ENCODE measurements at regions not wholly inside any gene's neighbourhood (a gene's known extent, or its start where the extent isn't known, plus 50 kb on each side); places are given as distances from the start of the nearest gene placed in this dataset.

DNA sequence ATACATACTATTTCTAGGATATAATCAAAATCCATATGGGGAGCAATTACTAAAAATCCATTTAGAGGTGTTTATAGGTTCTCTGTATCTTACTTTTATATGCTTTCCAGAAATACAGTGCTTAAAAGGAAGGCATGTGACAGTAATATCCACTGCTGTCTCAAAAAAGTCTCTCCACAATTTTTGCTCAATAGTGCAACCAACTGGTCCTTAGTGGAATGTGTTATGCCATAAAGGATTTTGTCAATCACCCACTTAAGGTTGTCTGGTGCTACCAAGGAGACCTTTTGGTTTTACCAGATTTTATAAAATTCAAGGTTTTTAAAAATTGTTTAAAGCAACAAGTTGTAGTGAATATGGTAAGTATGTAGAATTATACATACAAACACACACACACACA is 328.5 kb upstream of the DSEL start:
- H3K4me3 ChIP-seq (ENCODE audit: low read length) = no peak overlapping the region
- no peak for DNase-seq (ENCODE audit: low read depth)
- TF ChIP-seq, protein P1, sequence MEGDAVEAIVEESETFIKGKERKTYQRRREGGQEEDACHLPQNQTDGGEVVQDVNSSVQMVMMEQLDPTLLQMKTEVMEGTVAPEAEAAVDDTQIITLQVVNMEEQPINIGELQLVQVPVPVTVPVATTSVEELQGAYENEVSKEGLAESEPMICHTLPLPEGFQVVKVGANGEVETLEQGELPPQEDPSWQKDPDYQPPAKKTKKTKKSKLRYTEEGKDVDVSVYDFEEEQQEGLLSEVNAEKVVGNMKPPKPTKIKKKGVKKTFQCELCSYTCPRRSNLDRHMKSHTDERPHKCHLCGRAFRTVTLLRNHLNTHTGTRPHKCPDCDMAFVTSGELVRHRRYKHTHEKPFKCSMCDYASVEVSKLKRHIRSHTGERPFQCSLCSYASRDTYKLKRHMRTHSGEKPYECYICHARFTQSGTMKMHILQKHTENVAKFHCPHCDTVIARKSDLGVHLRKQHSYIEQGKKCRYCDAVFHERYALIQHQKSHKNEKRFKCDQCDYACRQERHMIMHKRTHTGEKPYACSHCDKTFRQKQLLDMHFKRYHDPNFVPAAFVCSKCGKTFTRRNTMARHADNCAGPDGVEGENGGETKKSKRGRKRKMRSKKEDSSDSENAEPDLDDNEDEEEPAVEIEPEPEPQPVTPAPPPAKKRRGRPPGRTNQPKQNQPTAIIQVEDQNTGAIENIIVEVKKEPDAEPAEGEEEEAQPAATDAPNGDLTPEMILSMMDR (conservative IDR thresholded peaks at IDR 0.05; ENCODE audit: low read depth, low read length) = no peak

DNA sequence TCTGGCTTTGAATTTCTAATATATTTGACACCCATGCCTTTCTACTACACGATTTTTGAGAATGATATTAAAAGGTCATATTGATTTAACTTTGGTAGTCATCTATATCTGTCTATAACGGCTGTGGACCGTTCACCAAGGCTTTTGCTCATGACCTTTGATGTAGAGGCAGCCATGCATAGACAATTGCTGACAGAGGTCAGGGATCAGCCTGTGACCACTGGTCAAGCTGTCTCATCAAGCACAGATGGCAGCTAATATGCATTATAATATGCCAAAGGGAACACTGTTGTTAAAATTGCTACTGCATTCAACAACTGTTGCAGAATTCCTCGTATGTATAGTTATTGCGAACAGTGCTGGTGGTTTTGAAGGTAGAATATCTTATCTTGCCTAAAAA is 323.9 kb upstream of the DSEL start:
- DNase-seq (ENCODE audit: low read depth) = no peak
- no peak overlapping the region for H3K4me3 ChIP-seq (ENCODE audit: low read length)
- TF ChIP-seq, protein P1 (conservative IDR thresholded peaks at IDR 0.05; ENCODE audit: low read depth, low read length) = no peak

DNA sequence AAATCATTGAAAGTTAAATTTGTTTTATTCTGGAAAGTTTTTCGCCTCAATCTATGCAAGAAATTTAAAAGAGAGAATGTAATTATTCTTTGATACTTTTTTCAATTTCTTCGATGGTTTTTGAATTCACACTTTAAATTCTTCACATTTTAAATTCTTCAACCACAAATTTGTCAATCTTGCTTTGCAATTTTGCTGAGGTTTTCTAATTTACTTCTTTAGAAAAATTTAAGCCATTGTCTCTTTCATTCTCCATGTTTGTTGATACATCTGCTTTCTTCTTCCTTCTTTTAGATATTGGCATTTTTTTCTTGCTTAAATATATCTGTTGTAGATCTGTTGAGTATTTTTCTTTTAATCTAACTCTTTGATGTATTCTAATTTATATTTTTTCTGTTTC is 301.9 kb upstream of the DSEL start:
- no peak for DNase-seq (ENCODE audit: low read depth)
- TF ChIP-seq, protein P1 (conservative IDR thresholded peaks at IDR 0.05; ENCODE audit: low read depth, low read length) = no peak
- H3K4me3 ChIP-seq (ENCODE audit: low read length) = no peak overlapping the region

DNA sequence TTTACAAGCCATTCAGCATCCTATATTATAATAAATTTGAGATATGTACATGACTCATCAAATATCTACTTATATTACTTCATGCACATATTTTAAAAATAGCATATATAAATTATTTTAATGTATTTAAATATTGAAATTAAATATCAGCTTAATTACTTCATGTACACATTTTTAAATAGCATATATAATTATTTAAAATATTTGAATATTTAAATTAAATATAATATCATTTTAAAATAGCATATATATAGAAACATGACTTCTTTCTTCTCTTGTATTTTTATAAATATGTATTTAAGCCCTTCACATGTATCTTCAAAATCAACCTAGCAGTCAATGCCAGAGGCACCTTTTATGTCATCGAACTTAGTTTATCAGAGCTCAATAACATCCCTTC is 298.8 kb upstream of the DSEL start:
- no peak for DNase-seq (ENCODE audit: low read depth)
- TF ChIP-seq, protein P1 (conservative IDR thresholded peaks at IDR 0.05; ENCODE audit: low read depth, low read length) = no peak
- H3K4me3 ChIP-seq (ENCODE audit: low read length) = no peak overlapping the region

DNA sequence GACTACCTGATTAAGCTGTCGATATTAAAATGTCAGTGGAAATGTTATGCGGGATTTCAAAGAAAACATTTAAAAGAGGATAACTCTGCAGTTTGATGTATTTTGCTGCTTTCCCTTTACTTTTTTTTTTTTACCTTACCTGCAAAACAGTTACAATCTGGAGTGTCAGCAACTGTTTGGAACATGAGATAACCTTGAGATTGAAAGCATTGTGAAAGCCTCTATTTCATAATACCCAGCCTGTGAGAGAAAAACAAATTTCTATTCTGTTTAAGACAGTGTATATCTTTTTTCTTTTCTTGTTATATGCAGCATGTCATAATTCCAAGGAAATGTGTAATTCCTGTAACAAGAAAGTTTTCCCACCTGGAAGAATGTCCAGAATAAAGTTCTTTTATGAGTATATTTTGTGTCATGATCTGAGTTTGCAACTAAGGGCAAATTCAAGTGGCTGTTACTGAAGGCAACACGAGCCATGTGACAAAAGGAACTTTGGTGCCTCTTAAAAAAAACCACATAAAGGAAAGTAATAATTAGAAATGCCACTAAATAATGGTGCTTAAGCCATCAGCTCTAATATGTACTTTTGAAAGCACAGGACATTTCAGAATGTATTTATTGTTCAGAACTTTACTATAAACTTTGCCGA is 297.0 kb upstream of the DSEL start:
- TF ChIP-seq, protein P1 (conservative IDR thresholded peaks at IDR 0.05; ENCODE audit: low read depth, low read length) = no peak
- DNase-seq (ENCODE audit: low read depth) = no peak
- H3K4me3 ChIP-seq (ENCODE audit: low read length) = no peak overlapping the region

DNA sequence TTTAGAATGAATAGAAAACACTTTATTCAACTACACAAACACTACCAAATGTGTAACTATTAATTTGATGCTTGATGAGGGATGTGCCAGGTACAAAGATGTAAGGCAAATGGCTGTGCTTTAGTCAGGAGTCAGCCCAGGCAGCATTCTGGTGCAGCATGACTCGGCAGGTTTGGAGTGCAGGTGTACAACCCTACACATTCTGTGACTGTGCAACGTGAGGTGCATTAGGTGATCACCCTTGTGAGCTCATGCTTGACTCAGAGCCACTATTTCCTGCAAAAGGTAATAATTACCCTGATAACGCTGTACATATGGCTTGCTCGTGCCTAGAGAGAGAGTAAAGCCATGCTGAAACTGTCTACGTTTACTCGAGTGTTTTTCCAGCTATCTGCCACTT is 288.7 kb upstream of the DSEL start:
- DNase-seq (ENCODE audit: low read depth) = no peak
- no peak overlapping the region for H3K4me3 ChIP-seq (ENCODE audit: low read length)
- TF ChIP-seq, protein P1 (conservative IDR thresholded peaks at IDR 0.05; ENCODE audit: low read depth, low read length) = no peak

DNA sequence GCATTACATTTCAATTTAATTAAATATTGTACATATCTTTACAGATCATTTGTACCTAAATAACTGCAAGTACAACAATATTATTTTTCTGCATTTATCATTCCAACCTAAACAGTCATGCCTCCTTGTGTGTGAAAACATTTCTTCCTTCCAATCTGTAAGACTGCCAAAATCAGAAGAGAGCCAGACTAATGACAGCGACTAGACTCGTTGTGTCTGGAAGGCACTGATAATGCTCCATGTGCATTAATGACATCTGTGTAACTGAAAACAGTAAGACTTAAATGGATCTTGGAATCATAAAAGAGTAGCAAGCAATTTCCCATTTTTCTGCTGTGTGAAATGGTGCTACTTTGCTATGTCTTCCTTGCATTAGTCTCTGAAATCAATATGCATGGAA is 278.0 kb upstream of the DSEL start:
- no peak overlapping the region for H3K4me3 ChIP-seq (ENCODE audit: low read length)
- no peak for DNase-seq (ENCODE audit: low read depth)
- TF ChIP-seq, protein P1 (conservative IDR thresholded peaks at IDR 0.05; ENCODE audit: low read depth, low read length) = no peak

Data from retinal pigment epithelial cell (primary cell).